Hematopoietic multipotent progenitor cell treated with erythropoietin and hydrocortisone succinate and interleukin-3 and kit ligand, for 4 days (in vitro differentiated cells): ENCODE measurements at regions not wholly inside any gene's neighbourhood (a gene's known extent, or its start where the extent isn't known, plus 50 kb on each side); places are given as distances from the start of the nearest gene placed in this dataset.
"Not testable (repeated sequence)": the region's sequence is repeated elsewhere in the genome, so short reads cannot be mapped to it uniquely, and the experiment has no call there.

Experiments used
- DNase-seq: peaks from one replicate; pipeline ENCODE4 v3.0.0-alpha.2; 2015

DNA sequence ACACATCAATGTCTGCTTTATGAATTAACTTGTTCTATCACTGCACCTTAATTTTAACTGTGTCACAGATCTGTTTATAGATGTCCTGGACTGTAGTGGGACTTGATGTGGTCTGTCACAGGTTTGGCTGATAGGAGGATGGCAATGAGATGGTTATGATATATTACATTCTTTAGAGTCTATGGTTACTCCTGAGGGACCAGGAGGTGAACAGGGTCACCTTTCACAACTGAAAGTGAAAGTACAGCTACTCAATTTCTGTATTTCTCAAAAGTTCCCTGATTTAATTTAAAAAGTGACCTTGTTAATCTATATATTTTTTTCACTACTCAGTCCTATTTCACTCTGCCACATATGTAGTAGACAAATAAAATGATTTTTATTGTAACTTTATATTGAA lies 1284.1 kb upstream of the GYPC start:
- no peak for DNase-seq

DNA sequence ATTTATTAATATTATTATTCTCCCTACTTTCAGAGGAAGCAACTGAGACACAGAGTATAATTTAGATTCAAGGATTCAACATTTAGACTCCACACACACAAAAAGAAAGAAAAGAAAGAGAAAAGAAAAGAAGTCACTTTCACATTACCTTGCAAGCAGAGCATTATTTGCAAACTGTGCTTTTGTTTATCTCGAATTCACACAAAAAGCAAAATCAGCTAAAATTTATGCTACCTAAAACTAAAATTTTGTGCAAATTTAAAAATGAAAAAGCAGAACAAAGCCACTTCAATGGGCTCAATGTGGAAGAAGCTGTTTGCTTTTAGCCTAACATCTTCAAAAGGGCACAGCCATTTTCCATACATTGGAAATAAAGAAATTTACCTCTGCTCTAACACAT lies 1282.7 kb upstream of the GYPC start:
- DNase-seq = no peak

DNA sequence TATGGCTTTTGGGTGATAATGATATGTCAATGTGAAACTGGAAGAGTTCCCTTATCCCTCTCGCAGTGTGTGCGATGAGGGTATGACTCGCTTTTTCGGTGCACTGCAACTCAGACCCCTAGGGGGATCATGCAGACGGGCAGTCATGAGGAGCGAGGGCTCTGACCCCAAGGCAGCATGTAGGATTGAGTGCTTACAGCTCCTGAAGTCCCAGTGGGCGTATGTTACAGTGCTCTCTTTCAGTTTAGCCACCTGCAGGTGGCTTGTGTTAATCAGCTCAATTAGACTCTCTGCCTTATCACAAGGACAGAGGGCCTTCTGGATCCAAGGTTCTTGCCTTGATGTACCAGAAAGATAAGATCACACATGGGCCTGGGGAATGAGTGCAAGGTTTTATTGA lies 1269.9 kb upstream of the GYPC start:
- no peak for DNase-seq

DNA sequence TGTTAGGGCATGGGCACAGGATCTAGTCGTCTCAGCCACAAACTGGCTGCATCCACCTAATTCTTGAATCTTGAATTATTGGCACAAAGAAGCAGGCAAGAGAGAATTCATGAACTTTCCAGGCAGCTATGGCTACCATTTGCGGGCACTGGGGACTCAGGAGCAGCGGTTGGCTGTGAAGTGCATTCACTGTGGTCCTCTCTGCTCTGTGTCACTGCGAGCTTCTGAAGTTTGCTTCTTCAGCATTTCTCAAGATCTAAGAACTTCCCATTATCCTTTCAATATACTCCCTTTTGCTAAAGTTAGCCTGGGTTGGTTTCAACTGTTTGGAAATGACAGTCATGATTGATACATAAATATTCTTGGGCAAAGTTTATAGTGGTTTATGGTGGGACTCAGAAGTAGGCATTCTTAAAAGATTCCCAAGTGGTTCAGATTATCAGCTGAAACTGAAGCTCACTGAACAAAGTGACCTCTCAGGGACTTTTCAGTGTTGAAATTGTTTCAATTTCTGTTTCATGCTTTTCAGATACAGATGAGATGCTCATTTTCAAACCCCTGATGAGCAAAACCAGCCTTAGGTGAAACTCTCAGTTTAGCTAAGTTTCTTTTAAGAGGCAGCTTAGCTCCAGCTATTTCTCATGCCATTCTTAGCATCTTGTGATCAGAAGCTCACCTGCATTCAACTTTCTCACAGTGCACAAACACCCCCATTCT lies 1258.3 kb upstream of the GYPC start:
- DNase-seq = no peak

GRCh38 chr2:125398738-125399524 lies 1257.0 kb upstream of the GYPC start:
- DNase-seq = no peak

- no peak for DNase-seq
Measured at GRCh38 chr2:125405816-125406215, 1250.1 kb upstream of the GYPC start.

- DNase-seq = no peak
Measured at GRCh38 chr2:125408874-125409538, 1247.0 kb upstream of the GYPC start.

GRCh38 chr2:125418483-125418882 lies 1237.5 kb upstream of the GYPC start:
- DNase-seq = no peak

DNA sequence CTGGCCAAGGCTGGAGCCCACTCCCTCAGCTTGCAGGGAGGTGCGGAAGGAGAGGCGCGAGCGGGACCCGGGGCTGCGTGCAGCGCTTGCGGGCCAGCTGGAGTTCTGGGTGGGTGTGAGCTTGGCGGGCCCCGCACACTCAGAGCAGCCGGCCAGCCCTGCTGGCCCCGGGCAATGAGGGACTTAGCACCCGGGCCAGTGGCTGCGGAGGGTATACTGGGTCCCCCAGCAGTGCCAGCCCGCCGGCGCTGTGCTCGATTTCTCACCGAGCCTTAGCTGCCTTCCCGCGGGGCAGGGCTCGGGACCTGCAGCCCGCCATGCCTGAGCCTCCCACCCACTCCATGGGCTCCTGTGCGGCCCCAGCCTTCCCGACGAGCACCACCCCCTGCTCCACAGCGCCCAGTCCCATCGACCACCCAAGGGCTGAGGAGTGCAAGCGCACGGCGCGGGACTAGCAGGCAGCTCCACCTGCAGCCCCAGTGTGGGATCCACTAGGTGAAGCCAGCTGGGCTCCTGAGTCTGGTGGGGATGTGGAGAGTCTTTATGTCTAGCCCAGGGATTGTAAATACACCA lies 1233.7 kb upstream of the GYPC start:
- DNase-seq = not testable (repeated sequence)

DNA sequence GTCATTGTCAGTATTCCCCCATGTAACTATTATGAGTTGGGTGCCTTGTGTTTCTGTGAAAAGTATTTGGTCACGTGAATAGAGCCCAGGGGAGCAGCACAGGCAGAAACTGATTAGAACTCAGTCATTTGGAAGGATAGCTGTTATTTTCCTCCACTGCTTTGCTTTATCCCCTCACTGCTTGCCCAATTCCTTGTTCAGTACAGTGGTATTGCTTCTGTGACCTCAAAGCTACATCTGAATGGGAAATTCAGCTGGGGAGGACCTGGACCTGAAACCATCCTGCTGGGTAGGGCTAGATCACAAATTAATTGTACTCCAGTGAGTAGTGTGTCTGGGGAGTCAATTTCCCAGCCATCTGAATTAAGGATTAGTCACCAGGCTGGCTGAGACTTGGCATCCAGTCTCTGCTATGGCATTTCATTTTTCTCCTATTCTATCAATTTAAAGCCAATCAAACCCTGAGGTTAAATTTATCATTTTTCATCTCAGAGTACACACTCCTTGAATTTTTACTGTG lies 1231.6 kb upstream of the GYPC start:
- no peak for DNase-seq

DNA sequence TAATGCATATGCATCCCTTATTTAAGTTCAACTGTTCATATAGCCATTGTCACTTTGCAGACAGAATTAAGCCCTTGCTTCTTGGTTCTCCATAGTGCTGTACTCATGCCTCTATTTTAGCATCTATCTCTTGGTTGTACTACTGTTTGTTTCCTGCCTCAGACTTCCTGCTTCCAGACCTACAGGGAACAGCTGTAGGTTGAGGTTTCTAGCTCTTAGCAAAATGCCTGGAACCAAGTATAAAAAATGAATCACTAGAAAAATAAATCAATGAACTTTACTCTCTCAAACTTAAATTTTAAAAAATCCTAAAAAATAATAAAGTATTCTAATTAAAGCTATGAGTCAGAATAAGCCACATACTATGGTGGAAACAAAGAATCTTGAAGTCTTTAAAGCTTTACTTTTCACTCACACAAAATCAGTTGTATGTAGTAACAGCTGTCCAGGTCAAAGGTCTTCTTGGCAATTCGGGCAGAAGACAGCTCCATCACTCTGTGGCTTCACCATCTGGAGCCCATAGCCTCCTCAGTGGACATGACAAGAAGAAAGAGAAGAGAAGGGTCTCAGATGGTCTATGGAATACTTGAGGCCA lies 1228.1 kb upstream of the GYPC start:
- DNase-seq = no peak

DNA sequence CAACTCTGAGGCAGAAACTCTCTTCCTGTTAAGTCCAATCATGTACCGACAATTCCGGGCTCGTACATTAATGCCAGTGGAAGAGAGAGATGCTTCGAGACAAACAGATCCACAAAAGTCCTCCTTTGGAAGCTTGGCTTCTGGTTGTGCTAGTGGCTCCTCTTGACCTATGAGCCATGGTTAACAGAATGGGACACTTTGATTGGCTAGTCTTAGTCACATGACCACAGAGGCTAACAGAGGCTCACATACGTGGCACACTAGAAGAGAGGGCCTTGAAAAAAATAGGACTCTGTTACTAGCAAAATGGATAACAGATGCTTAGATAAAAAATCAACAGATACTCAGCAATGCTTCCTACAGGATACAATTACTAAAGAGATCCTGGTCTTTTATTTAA lies 1211.9 kb upstream of the GYPC start:
- no peak for DNase-seq

GRCh38 chr2:125445495-125445894 lies 1210.5 kb upstream of the GYPC start:
- no peak for DNase-seq

DNA sequence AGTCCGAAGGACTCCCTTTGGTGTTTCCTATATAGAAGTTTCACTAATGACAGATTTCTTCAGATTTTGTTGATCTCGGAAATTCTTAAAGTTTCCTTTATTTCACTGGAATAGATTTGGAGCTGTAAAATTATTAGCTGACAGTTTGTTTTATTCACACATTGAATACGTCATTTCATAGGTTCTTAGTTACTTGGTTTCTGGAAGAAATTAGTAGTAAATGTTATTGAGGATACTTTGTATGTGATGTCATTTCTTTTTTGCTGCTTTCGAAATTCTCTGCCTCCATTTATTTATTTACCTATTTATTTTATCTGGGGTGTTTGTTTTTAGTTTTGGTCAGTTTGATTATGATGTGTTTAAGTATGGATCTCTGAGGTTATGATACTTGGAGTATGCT lies 1205.9 kb upstream of the GYPC start:
- no peak for DNase-seq

GRCh38 chr2:125455110-125455509 lies 1200.8 kb upstream of the GYPC start:
- DNase-seq = no peak

GRCh38 chr2:125456693-125457363 lies 1199.1 kb upstream of the GYPC start:
- DNase-seq = no peak

- peak; percentile 3 for DNase-seq
Measured at GRCh38 chr2:125471963-125472362, 1184.0 kb upstream of the GYPC start.

DNA sequence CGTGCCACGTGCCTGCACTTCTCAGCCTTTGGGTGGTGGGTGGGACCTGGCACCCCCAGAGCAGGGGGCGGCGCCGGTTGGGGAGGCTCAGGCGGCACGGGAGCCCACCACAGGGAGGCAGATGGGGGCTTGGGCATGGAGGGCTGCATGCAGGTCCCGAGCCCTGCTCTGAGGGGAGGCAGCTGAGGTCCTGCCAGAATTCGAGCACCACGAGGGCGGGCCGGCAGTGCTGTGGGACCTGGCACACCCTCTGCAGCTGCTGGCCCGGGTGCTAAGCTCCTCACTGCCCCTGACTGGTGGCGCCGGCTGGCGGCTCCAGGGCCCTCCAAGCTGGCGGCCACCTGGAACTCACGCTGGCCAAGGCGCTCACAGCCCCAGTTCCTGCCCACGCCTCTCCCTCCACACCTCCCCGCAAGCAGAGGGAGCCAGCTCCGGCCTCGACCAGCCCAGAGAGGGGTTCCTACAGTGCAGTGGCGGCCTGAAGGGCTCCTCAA lies 1176.8 kb upstream of the GYPC start:
- no peak for DNase-seq

- no peak for DNase-seq
Measured at GRCh38 chr2:125490308-125490707, 1165.7 kb upstream of the GYPC start.

DNA sequence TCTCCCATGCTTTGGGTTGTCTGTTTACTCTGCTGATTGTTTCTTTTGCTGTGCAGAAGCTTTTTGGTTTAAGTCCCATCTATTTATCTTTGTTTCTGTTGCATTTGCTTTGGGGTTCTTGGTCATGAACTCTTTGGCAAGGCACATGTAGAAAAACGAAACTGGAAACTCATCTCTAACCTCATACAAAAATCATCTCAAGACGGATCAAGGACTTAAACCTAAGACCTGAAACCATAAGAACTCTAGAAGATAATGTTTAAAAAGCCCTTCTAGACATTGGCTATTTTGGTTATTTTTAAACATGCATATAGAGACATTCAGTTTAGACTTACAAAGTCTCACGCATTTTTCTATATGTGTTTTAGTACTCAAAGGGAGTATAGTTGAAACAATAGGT lies 1164.3 kb upstream of the GYPC start:
- DNase-seq = no peak

- DNase-seq = no peak
Measured at GRCh38 chr2:125512313-125512712, 1143.6 kb upstream of the GYPC start.

DNA sequence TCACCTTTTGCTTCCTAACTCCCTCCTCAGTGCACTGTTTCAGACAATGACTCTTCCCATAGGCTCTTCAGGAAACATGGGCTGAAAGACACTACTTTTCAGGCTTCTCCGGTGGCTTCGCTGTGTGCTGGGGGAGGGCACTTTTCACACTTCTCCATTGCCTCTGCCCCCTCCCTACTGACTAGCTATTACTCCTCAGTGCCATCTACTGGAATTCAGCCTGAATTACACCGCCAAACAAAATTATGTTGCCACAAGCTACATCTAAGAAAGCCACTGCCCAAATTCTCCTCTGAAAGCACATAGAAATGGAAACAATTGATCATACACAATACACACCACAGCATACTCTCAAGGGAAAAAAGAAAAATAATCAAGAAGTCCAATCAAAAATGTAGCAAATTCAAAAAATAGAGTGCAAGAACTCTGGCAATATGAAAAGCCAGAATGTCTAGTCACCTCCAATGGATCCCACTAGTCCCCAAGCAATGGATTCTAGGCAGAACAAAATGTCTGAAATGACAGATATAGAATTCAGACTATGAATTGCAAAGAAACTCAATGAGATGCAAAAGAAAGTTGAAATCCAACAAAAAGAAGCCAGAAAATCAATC lies 1139.4 kb upstream of the GYPC start:
- peak; percentile 59 for DNase-seq
